GM18507 (cell line): ENCODE measurements at regions not wholly inside any gene's neighbourhood (a gene's known extent, or its start where the extent isn't known, plus 50 kb on each side); places are given as distances from the start of the nearest gene placed in this dataset.
"Not testable (repeated sequence)": the region's sequence is repeated elsewhere in the genome, so short reads cannot be mapped to it uniquely, and the experiment has no call there.

ENCODE experiments used
- DNase-seq: peaks from one replicate; pipeline ENCODE4 v3.0.0; 2011; ENCODE audit warnings: low read depth; ENCODE audit not compliant: insufficient read length; ENCODE audit errors: extremely low spot score
- FAIRE-seq: peaks from 2 replicates; lab custom pipeline; 2011; peaks lifted over from hg19 to GRCh38; lab: Jason Lieb, UNC

- DNase-seq, FAIRE-seq: not testable (repeated sequence)
Observed at GRCh38 chr4:151595629-151596028, 165.2 kb downstream of the GATB start.

- FAIRE-seq, DNase-seq: not testable (repeated sequence)
Observed at GRCh38 chr4:151597691-151598090, 163.1 kb downstream of the GATB start.

GRCh38 chr4:151599863-151600262, 160.9 kb downstream of the GATB start:
- FAIRE-seq, result no peak
- no peak for DNase-seq

GRCh38 chr4:151600432-151600831, 160.4 kb downstream of the GATB start:
- FAIRE-seq, result no peak
- no peak for DNase-seq

GRCh38 chr4:151603377-151603776, 157.4 kb downstream of the GATB start:
- DNase-seq (no peak), FAIRE-seq (no peak)

GRCh38 chr4:151604238-151604637, 156.6 kb downstream of the GATB start:
- DNase-seq (no peak), FAIRE-seq (no peak)

- FAIRE-seq (no peak), DNase-seq (no peak)
Observed at GRCh38 chr4:151605215-151605614, 155.6 kb downstream of the GATB start.

- DNase-seq (no peak), FAIRE-seq (no peak)
Observed at GRCh38 chr4:151606061-151606460, 154.7 kb downstream of the GATB start.

- FAIRE-seq (no peak), DNase-seq (no peak)
Observed at GRCh38 chr4:151610229-151610628, 150.6 kb downstream of the GATB start.

- no peak for DNase-seq
- no peak for FAIRE-seq
Observed at GRCh38 chr4:151611960-151612359, 148.8 kb downstream of the GATB start.

- FAIRE-seq (no peak), DNase-seq (no peak)
Observed at GRCh38 chr4:151613290-151613689, 147.5 kb downstream of the GATB start.

- DNase-seq (no peak), FAIRE-seq (no peak)
Observed at GRCh38 chr4:151614561-151614960, 146.2 kb downstream of the GATB start.

- DNase-seq (no peak), FAIRE-seq (no peak)
Observed at GRCh38 chr4:151618858-151619257, 141.9 kb downstream of the GATB start.

- no peak for DNase-seq
- no peak for FAIRE-seq
Observed at GRCh38 chr4:151620066-151620465, 140.7 kb downstream of the GATB start.
